Endothelial cell of umbilical vein (primary cell): ENCODE measurements at regions not wholly inside any gene's neighbourhood (a gene's known extent, or its start where the extent isn't known, plus 50 kb on each side); places are given as distances from the start of the nearest gene placed in this dataset.
"Not testable (repeated sequence)": the region's sequence is repeated elsewhere in the genome, so short reads cannot be mapped to it uniquely, and the experiment has no call there.

ENCODE experiments used
- BruUV-seq: library from RNA; stranded (reverse); fragments of 400-500 nt; replicated peaks from 2 replicates; lab custom pipeline; 2021; lab: Mats Ljungman, UMichigan
- CTCF ChIA-PET: fragments of 300-600, 350-600 bp; sonication (Branson Sonifier 250); formaldehyde crosslinking; loops from one replicate; lab custom pipeline; 2021; ENCODE audit warnings: antibody characterized with exemption, inconsistent platforms; lab: Charles Lee
- POLR2A ChIA-PET: fragments of 300-600, 350-600 bp; sonication (Branson Sonifier 250); formaldehyde crosslinking; loops from one replicate; lab custom pipeline; 2021; ENCODE audit warnings: antibody characterized with exemption, inconsistent platforms; lab: Charles Lee
- DNase-seq: peaks from one replicate; pipeline ENCODE4 v3.0.0-alpha.2; 2011; ENCODE audit warnings: low read depth, low spot score
- FAIRE-seq: peaks from 2 replicates; lab custom pipeline; 2011; peaks lifted over from hg19 to GRCh38; lab: Jason Lieb, UNC
- H2AFZ ChIP-seq: 2 replicates; pipeline ENCODE4 v1.6.0; 2012; ENCODE audit warnings: low read depth, low read length, control low read depth, inconsistent platforms
- H3K27ac ChIP-seq: 2 replicates; pipeline ENCODE4 v1.5.1; 2011; ENCODE audit warnings: low read depth, mild to moderate bottlenecking, control low read depth, low read length, moderate library complexity; ENCODE audit not compliant: insufficient read depth
- H3K27me3 ChIP-seq, 2 experiments: 2 replicates each; pipeline versions ENCODE4 v1.6.0 to v1.6.1; 2011; ENCODE audit warnings: low read length in 2 of 2, mixed read lengths in 1 of 2; ENCODE audit not compliant: control insufficient read depth in 2 of 2, insufficient read depth in 2 of 2
- H3K36me3 ChIP-seq, 2 experiments: 2 replicates in 1 of 2; 3 replicates in 1 of 2; pipeline ENCODE4 v1.5.1; 2011; ENCODE audit warnings: low read length in 2 of 2, mild to moderate bottlenecking in 1 of 2, moderate library complexity in 1 of 2; ENCODE audit not compliant: control insufficient read depth in 2 of 2, insufficient read depth in 2 of 2; ENCODE audit errors: extremely low read depth in 1 of 2
- H3K4me1 ChIP-seq: 3 replicates; pipeline ENCODE4 v1.5.1; 2011; ENCODE audit warnings: mild to moderate bottlenecking, low read length; ENCODE audit not compliant: control insufficient read depth, insufficient read depth; ENCODE audit errors: extremely low read depth
- H3K4me2 ChIP-seq: 2 replicates; pipeline ENCODE4 v1.6.1; 2011; ENCODE audit warnings: low read length, control low read depth, mixed read lengths; ENCODE audit not compliant: insufficient read depth
- H3K4me3 ChIP-seq, 3 experiments: fragments of 200-600 bp in 1 of 3; sonication (generic), shearing (Covaris generic) in 1 of 3; replicated peaks in 1 of 3; 2 replicates each; pipeline ENCODE4 v1.5.1; 2011 to 2016; ENCODE audit warnings: control low read depth in 3 of 3, low read length in 3 of 3, mild to moderate bottlenecking in 2 of 3, inconsistent platforms in 1 of 3, low read depth in 1 of 3, moderate library complexity in 1 of 3; ENCODE audit not compliant: insufficient read depth in 1 of 3
- H3K79me2 ChIP-seq: 2 replicates; pipeline ENCODE4 v1.6.0; 2012; ENCODE audit warnings: low read length, inconsistent platforms; ENCODE audit not compliant: control insufficient read depth, insufficient read depth
- H3K9ac ChIP-seq: replicated peaks from 2 replicates; pipeline ENCODE3; 2011; ENCODE audit warnings: low read length, control low read depth; ENCODE audit not compliant: insufficient read depth; ENCODE audit errors: extremely low read depth
- H3K9me1 ChIP-seq: replicated peaks from 3 replicates; pipeline ENCODE4 v1.6.0; 2011; ENCODE audit warnings: mild to moderate bottlenecking, low read length; ENCODE audit not compliant: control insufficient read depth, insufficient read depth; ENCODE audit errors: extremely low read depth
- H3K9me3 ChIP-seq: replicated peaks from 2 replicates; pipeline ENCODE4 v1.5.1; 2012; ENCODE audit warnings: low read length, inconsistent platforms; ENCODE audit not compliant: control insufficient read depth, insufficient read depth
- H4K20me1 ChIP-seq: replicated peaks from 2 replicates; pipeline ENCODE3; 2011; ENCODE audit warnings: mild to moderate bottlenecking, low read length; ENCODE audit not compliant: control insufficient read depth, insufficient read depth; ENCODE audit errors: extremely low read depth
- EZH2 ChIP-seq: IDR thresholded peaks from 2 replicates; pipeline ENCODE4 v1.6.1; 2012; ENCODE audit warnings: borderline replicate concordance, low read depth, mild to moderate bottlenecking, moderate library complexity, low read length, inconsistent platforms; ENCODE audit not compliant: severe bottlenecking
- FOS ChIP-seq: IDR thresholded peaks from 2 replicates; pipeline ENCODE4 v1.6.1; 2011; ENCODE audit warnings: mild to moderate bottlenecking, low read length, moderate library complexity, borderline replicate concordance; ENCODE audit not compliant: insufficient read depth
- GATA2 ChIP-seq: IDR thresholded peaks from 2 replicates; pipeline ENCODE4 v1.7.0; 2011; ENCODE audit warnings: low read depth, mild to moderate bottlenecking, moderate library complexity, mixed read lengths, low read length; ENCODE audit not compliant: insufficient read length, insufficient read depth
- JUN ChIP-seq: IDR thresholded peaks from 2 replicates; pipeline ENCODE4 v1.6.1; 2011; ENCODE audit warnings: borderline replicate concordance, low read depth; ENCODE audit not compliant: insufficient read length, insufficient read depth
- MYC ChIP-seq: IDR thresholded peaks from one replicate; pipeline ENCODE4 v1.6.1; 2011; ENCODE audit warnings: mild to moderate bottlenecking, low read depth, low read length
- POLR2A ChIP-seq: IDR thresholded peaks from 2 replicates; pipeline ENCODE4 v1.6.1; 2012; ENCODE audit warnings: low read depth, mild to moderate bottlenecking, control low read depth, low read length
- POLR2AphosphoS5 ChIP-seq: IDR thresholded peaks from 2 replicates; pipeline ENCODE4 v1.6.1; 2012; ENCODE audit warnings: low read depth, mild to moderate bottlenecking, control low read depth, low read length, moderate library complexity; ENCODE audit not compliant: insufficient read depth
- dilution Hi-C: fragments of 300-500 bp; cut with MboI; formaldehyde crosslinking; loops from one replicate; pipeline ENCODE4 v1.15.0; 2019; ENCODE audit warnings: low sequenced_read_pairs; ENCODE audit not compliant: extremely low pct_ligation_motif_present
- intact Hi-C: fragments of 100-400 bp; cut with micrococcal nuclease; formaldehyde crosslinking; loops from one replicate; pipeline ENCODE4 v1.10.0; 2022
- TF ChIP-seq, protein P1 (sequence below), 2 donors: IDR thresholded peaks; 1 replicate in 1 of 2; 2 replicates in 1 of 2; pipeline ENCODE4 v1.5.1; 2011; ENCODE audit warnings: low read length in 2 of 2, mild to moderate bottlenecking in 2 of 2, moderate library complexity in 2 of 2, control low read depth in 1 of 2, inconsistent platforms in 1 of 2, low read depth in 1 of 2; ENCODE audit not compliant: insufficient read depth in 1 of 2; ENCODE audit errors: extremely low read depth in 1 of 2
- TF ChIP-seq, protein P2 (sequence below): IDR thresholded peaks from 2 replicates; pipeline ENCODE4 v1.6.1; 2011; ENCODE audit not compliant: insufficient read depth, insufficient read length

DNA sequence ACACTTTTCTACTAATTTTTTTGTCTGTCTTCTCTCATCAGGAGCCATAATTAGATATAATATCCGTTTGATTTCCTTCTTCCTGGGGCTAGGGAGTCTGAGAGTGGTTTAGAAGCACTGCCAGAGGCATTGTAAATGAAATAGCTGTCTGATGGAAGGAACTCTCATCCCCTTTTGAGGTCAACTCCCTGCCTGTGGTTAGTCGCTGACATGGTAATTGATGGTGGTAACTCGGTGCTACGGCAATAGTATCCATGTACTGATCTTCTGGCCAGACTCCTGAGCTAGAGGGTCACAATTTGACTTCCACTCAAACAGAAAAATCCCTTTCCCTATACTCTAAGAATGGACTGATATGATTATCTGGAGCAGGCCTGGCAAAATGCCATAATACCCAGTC, 108.1 kb upstream of the TRPC5 start:
- FAIRE-seq (no peak), DNase-seq (no peak)
- Histone ChIP-seq H2AFZ (no peak overlapping the region), H3K27me3 (no peaks in the 10 kb centered on the region), H3K9ac (no peak overlapping the region), H3K79me2 (no peaks in the 10 kb centered on the region), H3K4me2 (no peak overlapping the region), H4K20me1 (no peaks in the 10 kb centered on the region), H3K27ac (no peak overlapping the region), H3K4me1 (no peaks in the 10 kb centered on the region), H3K4me3 (no peak overlapping the region), H3K9me3 (no peaks in the 10 kb centered on the region), H3K9me1 (no peaks in the 10 kb centered on the region), H3K36me3 (no peaks in the 10 kb centered on the region)
- CTCF ChIA-PET: no interaction called here
- dilution Hi-C loops (no loop called here), intact Hi-C loops (no loop called here)
- POLR2A ChIA-PET: no interaction called here
- no TSS peak for BruUV-seq
- TF ChIP-seq MYC: no peak
- TF ChIP-seq FOS: no peak
- TF ChIP-seq, protein P1, sequence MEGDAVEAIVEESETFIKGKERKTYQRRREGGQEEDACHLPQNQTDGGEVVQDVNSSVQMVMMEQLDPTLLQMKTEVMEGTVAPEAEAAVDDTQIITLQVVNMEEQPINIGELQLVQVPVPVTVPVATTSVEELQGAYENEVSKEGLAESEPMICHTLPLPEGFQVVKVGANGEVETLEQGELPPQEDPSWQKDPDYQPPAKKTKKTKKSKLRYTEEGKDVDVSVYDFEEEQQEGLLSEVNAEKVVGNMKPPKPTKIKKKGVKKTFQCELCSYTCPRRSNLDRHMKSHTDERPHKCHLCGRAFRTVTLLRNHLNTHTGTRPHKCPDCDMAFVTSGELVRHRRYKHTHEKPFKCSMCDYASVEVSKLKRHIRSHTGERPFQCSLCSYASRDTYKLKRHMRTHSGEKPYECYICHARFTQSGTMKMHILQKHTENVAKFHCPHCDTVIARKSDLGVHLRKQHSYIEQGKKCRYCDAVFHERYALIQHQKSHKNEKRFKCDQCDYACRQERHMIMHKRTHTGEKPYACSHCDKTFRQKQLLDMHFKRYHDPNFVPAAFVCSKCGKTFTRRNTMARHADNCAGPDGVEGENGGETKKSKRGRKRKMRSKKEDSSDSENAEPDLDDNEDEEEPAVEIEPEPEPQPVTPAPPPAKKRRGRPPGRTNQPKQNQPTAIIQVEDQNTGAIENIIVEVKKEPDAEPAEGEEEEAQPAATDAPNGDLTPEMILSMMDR (IDR thresholded peaks at IDR 0.05; ENCODE audit: extremely low read depth in 1 of 2, insufficient read depth in 1 of 2, low read depth in 1 of 2, low read length in 2 of 2): no peak
- no peak for TF ChIP-seq EZH2
- TF ChIP-seq POLR2AphosphoS5: no peak
- TF ChIP-seq GATA2: no peak
- TF ChIP-seq POLR2A: no peak
- TF ChIP-seq JUN: no peak
- TF ChIP-seq, protein P2, sequence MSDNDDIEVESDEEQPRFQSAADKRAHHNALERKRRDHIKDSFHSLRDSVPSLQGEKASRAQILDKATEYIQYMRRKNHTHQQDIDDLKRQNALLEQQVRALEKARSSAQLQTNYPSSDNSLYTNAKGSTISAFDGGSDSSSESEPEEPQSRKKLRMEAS: no peak

DNA sequence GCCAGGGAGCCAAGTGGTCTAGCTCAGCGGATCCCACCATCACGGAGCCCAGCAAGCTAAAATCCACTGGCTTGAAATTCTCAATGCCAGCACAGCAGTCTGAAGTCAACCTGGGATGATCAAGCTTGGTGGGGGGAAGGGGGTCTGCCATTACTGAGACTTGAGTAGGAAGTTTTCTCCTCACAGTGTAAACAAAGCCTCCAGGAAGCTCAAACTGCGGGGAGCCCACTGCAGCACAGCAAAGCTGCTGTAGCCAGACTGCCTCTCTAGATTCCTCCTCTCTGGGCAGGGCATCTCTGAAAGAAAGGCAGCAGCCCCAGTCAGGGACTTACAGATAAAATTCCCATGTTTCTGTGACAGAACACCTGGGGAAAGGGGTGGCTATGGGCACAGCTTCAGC, 98.8 kb upstream of the TRPC5 start:
- H2AFZ ChIP-seq, H3K27me3 ChIP-seq, H3K9ac ChIP-seq, BruUV-seq, intact Hi-C loops, H3K4me1 ChIP-seq, H4K20me1 ChIP-seq, H3K9me3 ChIP-seq, dilution Hi-C loops, H3K27ac ChIP-seq, H3K79me2 ChIP-seq, DNase-seq, FAIRE-seq, CTCF ChIA-PET, H3K36me3 ChIP-seq, H3K9me1 ChIP-seq, POLR2A ChIA-PET, H3K4me2 ChIP-seq, H3K4me3 ChIP-seq: not testable (repeated sequence)
